H1 (cell line): ENCODE measurements at regions not wholly inside any gene's neighbourhood (a gene's known extent, or its start where the extent isn't known, plus 50 kb on each side); places are given as distances from the start of the nearest gene placed in this dataset.

Experiments used
- CTCF ChIA-PET: fragments of 300-600 bp; sonication (Branson Sonifier 250); formaldehyde crosslinking; loops from one replicate; lab custom pipeline; 2021; ENCODE audit not compliant: partially characterized antibody; lab: Charles Lee
- POLR2A ChIA-PET: fragments of 300-600 bp; sonication (Branson Sonifier 250); formaldehyde crosslinking; loops from one replicate; lab custom pipeline; 2021; ENCODE audit warnings: inconsistent platforms; ENCODE audit not compliant: partially characterized antibody; lab: Charles Lee
- DNase-seq, 2 experiments: peaks; one replicate each; pipeline versions ENCODE4 v3.0.0 to v3.0.0-alpha.2; 2010 to 2022; ENCODE audit warnings: low spot score in 2 of 2, low read depth in 1 of 2, mixed read lengths in 1 of 2
- FAIRE-seq: peaks from 2 replicates; lab custom pipeline; 2011; peaks lifted over from hg19 to GRCh38; lab: Jason Lieb, UNC
- H2AFZ ChIP-seq: 2 replicates; pipeline ENCODE4 v1.8.1; 2012; ENCODE audit warnings: low read length, inconsistent platforms
- H2AK5ac ChIP-seq: 2 replicates; pipeline ENCODE4 v1.6.1; 2013; ENCODE audit warnings: low read depth, low read length
- H2BK120ac ChIP-seq: replicated peaks from 2 replicates; pipeline ENCODE3; 2013; ENCODE audit warnings: low read depth, low read length, inconsistent platforms
- H2BK12ac ChIP-seq: 2 replicates; pipeline ENCODE4 v1.6.1; 2013; ENCODE audit warnings: low read depth, low read length
- H2BK15ac ChIP-seq: 2 replicates; pipeline ENCODE4 v1.6.1; 2013; ENCODE audit warnings: low read length
- H2BK20ac ChIP-seq: 2 replicates; pipeline ENCODE4 v1.6.1; 2013; ENCODE audit warnings: low read length
- H2BK5ac ChIP-seq: 2 replicates; pipeline ENCODE4 v1.6.1; 2013; ENCODE audit warnings: low read depth, low read length
- H3K14ac ChIP-seq: 2 replicates; pipeline ENCODE4 v1.6.1; 2013; ENCODE audit warnings: inconsistent platforms; ENCODE audit not compliant: insufficient read length
- H3K18ac ChIP-seq: 2 replicates; pipeline ENCODE4 v1.6.1; 2013; ENCODE audit warnings: low read length; ENCODE audit errors: extremely low read depth
- H3K23ac ChIP-seq: 2 replicates; pipeline ENCODE4 v1.6.1; 2013; ENCODE audit warnings: inconsistent platforms; ENCODE audit not compliant: insufficient read length
- H3K23me2 ChIP-seq: 2 replicates; pipeline ENCODE4 v1.6.1; 2013; ENCODE audit warnings: low read depth, low read length
- H3K27ac ChIP-seq: 2 replicates; pipeline ENCODE4 v1.6.1; 2011; ENCODE audit warnings: low read depth, low read length, inconsistent platforms
- H3K27me3 ChIP-seq, 4 experiments: replicated peaks in 1 of 4; 1 replicate in 1 of 4; 2 replicates in 3 of 4; pipeline versions ENCODE4 v1.6.1 to v1.8.1; 2011 to 2013; ENCODE audit warnings: low read length in 3 of 4, mild to moderate bottlenecking in 3 of 4, inconsistent platforms in 2 of 4, mixed read lengths in 2 of 4, moderate library complexity in 1 of 4; ENCODE audit not compliant: control insufficient read depth in 3 of 4, insufficient read depth in 3 of 4; ENCODE audit errors: extremely low read depth in 1 of 4
- H3K36me3 ChIP-seq, 4 experiments: 2 replicates each; pipeline versions ENCODE4 v1.6.1 to v1.8.1; 2011 to 2013; ENCODE audit warnings: mild to moderate bottlenecking in 4 of 4, low read length in 3 of 4, moderate library complexity in 2 of 4, control low read depth in 1 of 4, inconsistent platforms in 1 of 4; ENCODE audit not compliant: insufficient read depth in 4 of 4, control insufficient read depth in 2 of 4
- H3K4ac ChIP-seq: replicated peaks from 2 replicates; pipeline ENCODE3; 2013; ENCODE audit warnings: low read length, low read depth, mixed read lengths, inconsistent platforms; ENCODE audit not compliant: insufficient read length
- H3K4me1 ChIP-seq, 4 experiments: replicated peaks in 1 of 4; 1 replicate in 1 of 4; 2 replicates in 3 of 4; pipeline versions ENCODE4 v1.6.1 to v1.8.1; 2011 to 2013; ENCODE audit warnings: low read length in 3 of 4, inconsistent platforms in 2 of 4, mixed read lengths in 1 of 4; ENCODE audit not compliant: insufficient read depth in 4 of 4, control insufficient read depth in 3 of 4
- H3K4me2 ChIP-seq, 2 experiments: 2 replicates each; pipeline versions ENCODE4 v1.6.1 to v1.8.1; 2011 to 2013; ENCODE audit warnings: low read depth in 2 of 2, low read length in 2 of 2, control low read depth in 1 of 2, inconsistent platforms in 1 of 2, mild to moderate bottlenecking in 1 of 2; ENCODE audit not compliant: insufficient read depth in 1 of 2
- H3K4me3 ChIP-seq, 4 experiments: fragments of 200-600, 300-600 bp in 1 of 4; sonication (generic), shearing (Covaris generic), sonication (Bioruptor Twin) in 1 of 4; 2 replicates each; pipeline versions ENCODE4 v1.5.1 to v1.8.1; 2011 to 2016; ENCODE audit warnings: low read length in 4 of 4, low read depth in 3 of 4, control low read depth in 2 of 4, inconsistent platforms in 2 of 4, mild to moderate bottlenecking in 2 of 4, mixed read lengths in 1 of 4, moderate library complexity in 1 of 4; ENCODE audit not compliant: insufficient read depth in 2 of 4; ENCODE audit errors: extremely low read depth in 1 of 4
- H3K56ac ChIP-seq: replicated peaks from 2 replicates; pipeline ENCODE3; 2013; ENCODE audit warnings: low read depth, mild to moderate bottlenecking, mixed read lengths, low read length, inconsistent platforms; ENCODE audit not compliant: insufficient read length
- H3K79me1 ChIP-seq: 2 replicates; pipeline ENCODE4 v1.6.1; 2013; ENCODE audit warnings: low read depth, low read length, control low read depth
- H3K79me2 ChIP-seq, 2 experiments: 2 replicates each; pipeline versions ENCODE4 v1.6.1 to v1.8.1; 2012 to 2013; ENCODE audit warnings: low read length in 2 of 2, mild to moderate bottlenecking in 2 of 2, inconsistent platforms in 1 of 2; ENCODE audit not compliant: insufficient read depth in 2 of 2, control insufficient read depth in 1 of 2
- H3K9ac ChIP-seq, 4 experiments: replicated peaks in 1 of 4; 1 replicate in 1 of 4; 2 replicates in 3 of 4; pipeline versions ENCODE4 v1.6.1 to v1.8.1; 2011 to 2013; ENCODE audit warnings: low read depth in 3 of 4, low read length in 3 of 4, control low read depth in 2 of 4, mild to moderate bottlenecking in 2 of 4, moderate library complexity in 2 of 4, inconsistent platforms in 1 of 4; ENCODE audit errors: extremely low read depth in 1 of 4
- H3K9me3 ChIP-seq, 2 experiments: 2 replicates each; pipeline versions ENCODE4 v1.6.1 to v1.8.1; 2012 to 2013; ENCODE audit warnings: mild to moderate bottlenecking in 2 of 2, moderate library complexity in 2 of 2, control low read depth in 1 of 2, inconsistent platforms in 1 of 2, low read depth in 1 of 2, low read length in 1 of 2, mixed read lengths in 1 of 2; ENCODE audit not compliant: insufficient read depth in 2 of 2
- H4K20me1 ChIP-seq, 2 experiments: replicated peaks in 1 of 2; 2 replicates each; pipeline versions ENCODE3 to v1.8.1; 2011 to 2013; ENCODE audit warnings: inconsistent platforms in 2 of 2, low read length in 2 of 2, mild to moderate bottlenecking in 1 of 2; ENCODE audit not compliant: insufficient read depth in 2 of 2, control insufficient read depth in 1 of 2
- H4K5ac ChIP-seq: 2 replicates; pipeline ENCODE4 v1.6.1; 2013; ENCODE audit warnings: low read length, low read depth, mixed read lengths, inconsistent platforms; ENCODE audit not compliant: insufficient read length
- H4K8ac ChIP-seq: 2 replicates; pipeline ENCODE4 v1.8.0; 2013; ENCODE audit warnings: mild to moderate bottlenecking, moderate library complexity, low read length, inconsistent platforms; ENCODE audit not compliant: insufficient read depth; ENCODE audit errors: extremely low read depth
- H4K91ac ChIP-seq: replicated peaks from 2 replicates; pipeline ENCODE3; 2013; ENCODE audit warnings: low read length, mixed read lengths, inconsistent platforms; ENCODE audit not compliant: insufficient read length
- ASH2L ChIP-seq: fragments of 200-600, 300-600 bp; sonication (generic); IDR thresholded peaks from one replicate; pipeline ENCODE4 v1.7.1; 2017; ENCODE audit warnings: low read length
- ATF3 ChIP-seq: IDR thresholded peaks from 2 replicates; pipeline ENCODE4 v1.6.1; 2011; ENCODE audit warnings: low read depth, mild to moderate bottlenecking, low read length; ENCODE audit not compliant: insufficient read depth
- BCL11A ChIP-seq, 2 experiments: IDR thresholded peaks; one replicate each; pipeline ENCODE4 v1.6.1; 2011; ENCODE audit warnings: low read depth in 2 of 2, low read length in 2 of 2, mild to moderate bottlenecking in 2 of 2
- CHD1 ChIP-seq: IDR thresholded peaks from 2 replicates; pipeline ENCODE4 v1.6.1; 2012; ENCODE audit warnings: low read depth, low read length, improper control_type of control experiment
- CHD2 ChIP-seq: IDR thresholded peaks from 2 replicates; pipeline ENCODE4 v1.6.1; 2012; ENCODE audit warnings: low read length, improper control_type of control experiment
- CTBP2 ChIP-seq: IDR thresholded peaks from 2 replicates; pipeline ENCODE4 v1.7.0; 2011; ENCODE audit warnings: borderline replicate concordance, mild to moderate bottlenecking, moderate library complexity, mixed read lengths, low read length; ENCODE audit not compliant: insufficient read depth, insufficient read length
- KDM1A ChIP-seq: fragments of 200-600, 300-600 bp; sonication (generic); IDR thresholded peaks from 2 replicates; pipeline ENCODE4 v1.7.1; 2016; ENCODE audit warnings: mild to moderate bottlenecking, low read length, borderline replicate concordance
- POLR2A ChIP-seq, 2 experiments: IDR thresholded peaks; 1 replicate in 1 of 2; 2 replicates in 1 of 2; pipeline ENCODE4 v1.6.1; 2011; ENCODE audit warnings: low read depth in 2 of 2, low read length in 2 of 2, mild to moderate bottlenecking in 2 of 2; ENCODE audit errors: control extremely low read depth in 1 of 2
- POU5F1 ChIP-seq: IDR thresholded peaks from 2 replicates; pipeline ENCODE4 v1.6.1; 2011; ENCODE audit warnings: low read depth, mild to moderate bottlenecking, low read length, moderate library complexity
- RBBP5 ChIP-seq: IDR thresholded peaks from 2 replicates; pipeline ENCODE4 v1.7.1; 2012; ENCODE audit warnings: low read depth, mild to moderate bottlenecking, inconsistent platforms, low read length, moderate library complexity, borderline replicate concordance
- SIRT6 ChIP-seq: IDR thresholded peaks from one replicate; pipeline ENCODE4 v1.7.1; 2012; ENCODE audit warnings: low read length, inconsistent platforms
- SIX5 ChIP-seq: IDR thresholded peaks from 2 replicates; pipeline ENCODE4 v1.6.1; 2011; ENCODE audit warnings: mild to moderate bottlenecking, low read depth, low read length
- SP4 ChIP-seq: IDR thresholded peaks from 2 replicates; pipeline ENCODE4 v1.6.1; 2012; ENCODE audit warnings: low read length, inconsistent platforms
- YY1 ChIP-seq: IDR thresholded peaks from 2 replicates; pipeline ENCODE4 v1.6.1; 2011; ENCODE audit warnings: low read depth, mild to moderate bottlenecking, low read length
- ZNF274 ChIP-seq: IDR thresholded peaks from 2 replicates; pipeline ENCODE4 v1.7.0; 2012; ENCODE audit warnings: low read length, borderline replicate concordance; ENCODE audit errors: extremely low read depth
- WGBS, 2 experiments: shearing (Covaris generic) in 1 of 2; methylation state at CpG; one replicate each; pipeline versions ENCODE4 v1.1.6 to v1.1.7; 2013 to 2015; ENCODE audit warnings: low lambda C conversion rate in 2 of 2, mixed read lengths in 2 of 2, inconsistent platforms in 1 of 2, low coverage in 1 of 2, missing lambda C conversion rate in 1 of 2; ENCODE audit not compliant: insufficient replicate concordance in 2 of 2, insufficient coverage in 1 of 2, insufficient read length in 1 of 2; ENCODE audit errors: extremely low coverage in 1 of 2, missing lambda C conversion rate in 1 of 2; 5-methylcytosine and 5-hydroxymethylcytosine counted together

- H4K20me1 ChIP-seq: no peaks in the 10 kb centered on the region
- H3K79me1 ChIP-seq: no peaks in the 10 kb centered on the region
- FAIRE-seq: no peak
- no peak overlapping the region for H2AFZ ChIP-seq
- no peaks in the 10 kb centered on the region for H3K79me2 ChIP-seq
- no peak overlapping the region for H3K18ac ChIP-seq
- no peak overlapping the region for H3K23ac ChIP-seq
- no peak overlapping the region; the same call in 1 of the 2 replicates for H2BK15ac ChIP-seq
- no peak overlapping the region for H3K9ac ChIP-seq
- no peak overlapping the region for H2BK5ac ChIP-seq
- H3K36me3 ChIP-seq: no peaks in the 10 kb centered on the region
- no peak overlapping the region for H3K56ac ChIP-seq
- H3K27me3 ChIP-seq: no peaks in the 10 kb centered on the region; a peak in 2 of 7 replicates
- peaks cover 0 to 2% (median 0%) of the 10 kb centered on the region in 4 experiments; a peak in 1 of 7 replicates for H3K4me1 ChIP-seq
- H2BK12ac ChIP-seq: no peak overlapping the region
- H4K5ac ChIP-seq: no peak overlapping the region
- DNase-seq: no peak
- no peak overlapping the region for H3K4ac ChIP-seq
- H3K4me3 ChIP-seq: no peak overlapping the region
- H3K27ac ChIP-seq: no peak overlapping the region
- ChIA-PET POLR2A (no interaction called here), CTCF (interaction anchor here (0.8 to 5.7 kb wide), 36 partner anchors 9 to 650 kb away, joined by 3 to 48 read pairs (median 5); no protein-coding TSS in a partner anchor)
- H2BK120ac ChIP-seq: no peak overlapping the region
- no peak overlapping the region for H4K8ac ChIP-seq
- H3K14ac ChIP-seq: no peak overlapping the region
- no peaks in the 10 kb centered on the region for H3K23me2 ChIP-seq
- 86% methylated on average over 7 of the region's 7 CpGs; no CpG with 5 or more reads in 1 of the 2 experiments for WGBS, 2 experiments
- no peak overlapping the region for H3K4me2 ChIP-seq
- H3K9me3 ChIP-seq: peaks cover 0 to 4% of the 10 kb centered on the region in 2 experiments; a peak in 2 of 4 replicates
- H4K91ac ChIP-seq: no peak overlapping the region
- no peak overlapping the region for H2AK5ac ChIP-seq
- H2BK20ac ChIP-seq: no peak overlapping the region
- TF ChIP-seq POLR2A (IDR thresholded peaks at IDR 0.05; ENCODE audit: control extremely low read depth in 1 of 2, low read depth in 2 of 2, low read length in 2 of 2): no peak
- no peak for TF ChIP-seq KDM1A
- TF ChIP-seq POU5F1: no peak
- no peak for TF ChIP-seq BCL11A (IDR thresholded peaks at IDR 0.05; ENCODE audit: low read depth in 2 of 2, low read length in 2 of 2)
- no peak for TF ChIP-seq CTBP2
- no peak for TF ChIP-seq ATF3
- no peak for TF ChIP-seq YY1
- TF ChIP-seq SIRT6: no peak
- TF ChIP-seq SIX5: no peak
- TF ChIP-seq RBBP5: no peak
- no peak for TF ChIP-seq ZNF274
- TF ChIP-seq SP4: no peak
- TF ChIP-seq CHD1: no peak
- no peak for TF ChIP-seq ASH2L
- no peak for TF ChIP-seq CHD2
Measured at GRCh38 chr20:22690616-22691179, 106.3 kb upstream of the FOXA2 start.
